AG04450 (cell line): ENCODE measurements at regions not wholly inside any gene's neighbourhood (a gene's known extent, or its start where the extent isn't known, plus 50 kb on each side); places are given as distances from the start of the nearest gene placed in this dataset.
"Not testable (repeated sequence)": the region's sequence is repeated elsewhere in the genome, so short reads cannot be mapped to it uniquely, and the experiment has no call there.

Experiments used
- CTCF ChIA-PET: fragments of 300-600, 350-600 bp; formaldehyde crosslinking; extraction: SDS; loops from one replicate; lab custom pipeline; 2022; ENCODE audit warnings: antibody characterized with exemption, inconsistent platforms; lab: Charles Lee
- POLR2A ChIA-PET: fragments of 350-600 bp; formaldehyde crosslinking; extraction: SDS; loops from one replicate; lab custom pipeline; 2021; ENCODE audit warnings: antibody characterized with exemption, inconsistent platforms; lab: Yijun Ruan, JAX
- DNase-seq: peaks from one replicate; pipeline ENCODE4 v3.0.0-alpha.2; 2011; ENCODE audit warnings: low read depth, low spot score
- H3K27ac ChIP-seq: one replicate; pipeline ENCODE4 v1.5.1; 2012; ENCODE audit warnings: low read depth, low read length, control low read depth
- H3K27me3 ChIP-seq: one replicate; pipeline ENCODE4 v1.6.0; 2012; ENCODE audit warnings: low read length; ENCODE audit not compliant: control insufficient read depth, insufficient read depth
- H3K4me3 ChIP-seq: 2 replicates; pipeline ENCODE4 v1.5.1; 2011; ENCODE audit warnings: mild to moderate bottlenecking, low read depth, low read length, control low read depth
- H3K9me3 ChIP-seq: 2 replicates; pipeline ENCODE4 v1.5.1; 2012; ENCODE audit warnings: low read length; ENCODE audit not compliant: control insufficient read depth, insufficient read depth
- TF ChIP-seq, protein P1 (sequence below): IDR thresholded peaks from 2 replicates; pipeline ENCODE4 v1.5.1; 2011; ENCODE audit warnings: low read depth, low read length, control low read depth, inconsistent platforms

DNA sequence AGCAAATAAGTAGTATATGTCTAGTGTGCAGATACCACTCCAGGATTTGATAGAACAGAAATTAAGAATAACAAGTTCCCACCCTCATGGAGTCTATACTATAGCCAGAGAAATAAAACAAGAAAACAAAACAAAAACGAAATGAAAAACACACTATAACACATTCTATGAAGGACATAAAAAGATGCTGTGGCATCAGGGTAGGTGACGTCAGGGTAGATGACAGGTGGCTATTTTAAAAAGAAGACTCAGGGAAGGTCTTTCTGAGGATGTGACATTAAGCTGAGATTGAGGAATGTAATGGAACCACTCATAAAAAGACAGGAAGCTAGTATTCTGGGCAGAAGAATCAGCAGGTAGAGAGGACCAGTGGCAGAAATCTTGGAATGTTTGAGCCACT lies 469.6 kb downstream of the RAP2B start:
- ChIA-PET POLR2A (no interaction called here), CTCF (no interaction called here)
- Histone ChIP-seq H3K27me3 (no peaks in the 10 kb centered on the region), H3K4me3 (no peak overlapping the region), H3K9me3 (no peaks in the 10 kb centered on the region), H3K27ac (no peak overlapping the region)
- DNase-seq, result no peak
- TF ChIP-seq, protein P1, sequence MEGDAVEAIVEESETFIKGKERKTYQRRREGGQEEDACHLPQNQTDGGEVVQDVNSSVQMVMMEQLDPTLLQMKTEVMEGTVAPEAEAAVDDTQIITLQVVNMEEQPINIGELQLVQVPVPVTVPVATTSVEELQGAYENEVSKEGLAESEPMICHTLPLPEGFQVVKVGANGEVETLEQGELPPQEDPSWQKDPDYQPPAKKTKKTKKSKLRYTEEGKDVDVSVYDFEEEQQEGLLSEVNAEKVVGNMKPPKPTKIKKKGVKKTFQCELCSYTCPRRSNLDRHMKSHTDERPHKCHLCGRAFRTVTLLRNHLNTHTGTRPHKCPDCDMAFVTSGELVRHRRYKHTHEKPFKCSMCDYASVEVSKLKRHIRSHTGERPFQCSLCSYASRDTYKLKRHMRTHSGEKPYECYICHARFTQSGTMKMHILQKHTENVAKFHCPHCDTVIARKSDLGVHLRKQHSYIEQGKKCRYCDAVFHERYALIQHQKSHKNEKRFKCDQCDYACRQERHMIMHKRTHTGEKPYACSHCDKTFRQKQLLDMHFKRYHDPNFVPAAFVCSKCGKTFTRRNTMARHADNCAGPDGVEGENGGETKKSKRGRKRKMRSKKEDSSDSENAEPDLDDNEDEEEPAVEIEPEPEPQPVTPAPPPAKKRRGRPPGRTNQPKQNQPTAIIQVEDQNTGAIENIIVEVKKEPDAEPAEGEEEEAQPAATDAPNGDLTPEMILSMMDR, result no peak

DNA sequence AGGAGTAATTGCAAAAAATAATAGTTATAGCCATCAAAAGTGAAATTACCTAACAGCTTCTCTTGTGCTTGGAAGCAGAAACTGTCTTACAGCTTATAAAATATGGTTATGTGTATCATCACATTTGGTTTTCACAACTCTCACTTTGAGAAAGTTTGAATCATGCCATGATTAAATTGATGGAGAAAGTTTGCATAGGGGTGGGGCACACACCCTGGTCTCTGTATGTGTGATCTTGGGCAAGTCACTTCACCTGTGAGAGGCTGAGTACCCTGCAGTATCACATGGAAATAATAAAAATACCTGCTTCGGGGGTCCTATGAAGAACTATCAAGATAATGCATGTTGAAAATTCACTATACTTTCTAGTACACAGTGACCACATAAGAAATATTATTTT lies 471.4 kb downstream of the RAP2B start:
- Histone ChIP-seq H3K9me3 (no peaks in the 10 kb centered on the region), H3K27me3 (no peaks in the 10 kb centered on the region), H3K27ac (no peak overlapping the region), H3K4me3 (no peak overlapping the region)
- no peak for DNase-seq
- TF ChIP-seq, protein P1, result no peak
- ChIA-PET POLR2A (no interaction called here), CTCF (no interaction called here)

DNA sequence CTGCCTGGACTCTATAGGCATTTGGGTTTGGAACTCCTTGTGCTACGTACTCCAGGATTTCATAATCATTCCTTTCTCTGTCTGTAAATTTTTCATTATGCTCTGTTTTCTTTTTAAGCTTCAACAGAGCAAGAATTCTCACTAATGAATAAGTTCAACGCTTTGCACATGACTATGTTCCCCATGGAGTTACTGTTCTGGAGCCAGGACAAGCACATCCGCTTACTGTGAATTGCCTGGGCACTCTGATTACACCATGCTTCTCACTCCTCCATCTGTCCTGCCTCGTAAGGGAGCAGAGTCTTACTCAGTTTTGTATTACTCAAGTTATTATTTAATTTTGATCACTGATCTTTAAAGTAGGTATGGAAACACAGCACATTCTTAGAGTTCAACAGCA lies 472.7 kb downstream of the RAP2B start:
- no peaks in the 10 kb centered on the region for H3K27me3 ChIP-seq
- CTCF ChIA-PET, result no interaction called here
- DNase-seq, result no peak

DNA sequence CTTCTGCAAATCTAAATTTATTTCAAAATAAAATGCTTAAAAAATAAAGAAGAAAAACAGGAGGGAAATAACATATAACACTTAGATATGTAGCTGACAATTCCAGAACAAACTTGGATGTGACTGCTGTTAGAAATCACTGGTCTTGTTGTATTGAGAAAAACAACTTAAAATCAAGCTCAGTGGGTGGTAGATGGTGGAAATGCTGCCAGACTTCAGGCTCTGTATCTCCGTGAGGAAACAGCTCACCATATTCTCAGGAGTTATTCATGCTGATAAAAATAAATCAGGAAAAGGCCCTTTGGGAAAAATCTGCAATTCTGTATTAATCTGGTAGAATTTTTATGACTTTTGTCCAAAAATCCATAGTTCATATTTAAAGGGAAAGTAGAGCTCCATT lies 477.6 kb downstream of the RAP2B start:
- TF ChIP-seq, protein P1, result no peak
- Histone ChIP-seq H3K27ac (no peak overlapping the region), H3K4me3 (no peak overlapping the region), H3K9me3 (no peaks in the 10 kb centered on the region), H3K27me3 (no peaks in the 10 kb centered on the region)
- ChIA-PET CTCF (no interaction called here), POLR2A (no interaction called here)
- no peak for DNase-seq

More for the DNA sequence above, 472.7 kb downstream of the RAP2B start:
- TF ChIP-seq, protein P1, result no peak
- no peak overlapping the region for H3K4me3 ChIP-seq
- POLR2A ChIA-PET, result no interaction called here
- no peaks in the 10 kb centered on the region for H3K9me3 ChIP-seq
- no peak overlapping the region for H3K27ac ChIP-seq

DNA sequence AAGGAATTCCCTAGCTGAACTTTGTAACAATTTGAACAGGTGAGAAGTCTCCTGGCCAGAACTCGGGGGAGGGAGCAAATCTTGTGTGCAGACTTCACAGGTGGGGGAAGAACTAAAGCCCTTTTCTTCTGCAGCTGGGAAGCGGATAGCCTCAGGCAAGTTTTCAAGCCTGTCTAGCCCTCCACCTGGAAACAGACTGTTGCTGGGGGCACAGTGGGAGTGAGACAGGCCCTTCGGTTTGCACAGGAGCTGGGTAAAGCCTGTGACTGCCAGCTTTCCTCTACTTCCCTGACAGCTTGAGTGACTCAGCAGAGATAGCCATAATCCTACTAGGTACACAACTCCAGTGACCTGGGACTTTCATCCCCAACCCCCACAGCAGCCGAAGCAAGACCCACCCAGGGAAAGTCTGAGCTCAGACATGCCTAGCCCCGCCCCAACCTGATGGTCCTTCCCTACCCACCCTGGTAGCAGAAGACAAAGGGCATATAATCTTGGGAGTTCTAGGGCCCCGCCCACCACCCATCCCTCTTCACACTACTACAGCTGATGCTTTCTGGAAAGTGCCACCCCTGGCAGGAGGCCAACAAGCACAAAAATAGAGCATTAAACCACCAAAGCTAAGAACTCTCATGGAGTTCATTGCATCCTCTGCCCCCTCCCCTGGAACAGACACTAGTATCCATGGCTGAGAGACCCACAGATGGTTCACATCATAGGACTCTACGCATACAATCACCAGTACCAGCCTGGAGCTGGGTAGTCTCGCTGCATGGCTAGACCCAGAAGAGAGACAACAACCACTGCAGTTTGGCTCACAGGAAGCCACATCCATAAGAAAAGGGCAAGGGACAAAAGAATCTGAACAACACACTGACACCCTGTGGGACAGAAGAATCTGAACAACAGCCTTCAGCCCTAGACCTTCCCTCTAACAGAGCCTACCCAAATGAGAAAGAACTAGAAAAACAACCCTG lies 479.0 kb downstream of the RAP2B start:
- ChIA-PET POLR2A (no interaction called here), CTCF (no interaction called here)
- Histone ChIP-seq H3K27me3 (no peaks in the 10 kb centered on the region), H3K27ac (no peak overlapping the region), H3K9me3 (no peaks in the 10 kb centered on the region), H3K4me3 (no peak overlapping the region)
- no peak for DNase-seq
- TF ChIP-seq, protein P1, result no peak

DNA sequence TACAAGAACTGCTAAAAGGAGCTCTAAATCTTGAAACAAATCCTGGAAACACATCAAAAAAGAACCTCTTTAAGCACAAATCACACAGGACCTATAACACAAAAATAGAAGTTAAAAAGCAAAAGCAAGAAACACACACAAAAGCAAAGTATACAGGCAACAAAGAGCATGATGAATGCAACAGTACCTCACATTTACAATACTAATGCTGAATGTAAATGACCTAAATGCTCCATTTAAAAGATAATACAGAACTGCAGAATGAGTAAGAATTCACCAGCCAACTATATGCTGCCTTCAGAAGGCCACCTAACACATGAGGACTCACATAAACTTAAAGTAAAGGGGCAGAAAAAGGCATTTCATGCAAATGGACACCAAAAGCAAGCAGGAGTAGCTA lies 478.6 kb upstream of the ARHGEF26 start:
- H3K9me3 ChIP-seq, POLR2A ChIA-PET, H3K27me3 ChIP-seq, H3K4me3 ChIP-seq, DNase-seq, CTCF ChIA-PET, H3K27ac ChIP-seq: not testable (repeated sequence)

DNA sequence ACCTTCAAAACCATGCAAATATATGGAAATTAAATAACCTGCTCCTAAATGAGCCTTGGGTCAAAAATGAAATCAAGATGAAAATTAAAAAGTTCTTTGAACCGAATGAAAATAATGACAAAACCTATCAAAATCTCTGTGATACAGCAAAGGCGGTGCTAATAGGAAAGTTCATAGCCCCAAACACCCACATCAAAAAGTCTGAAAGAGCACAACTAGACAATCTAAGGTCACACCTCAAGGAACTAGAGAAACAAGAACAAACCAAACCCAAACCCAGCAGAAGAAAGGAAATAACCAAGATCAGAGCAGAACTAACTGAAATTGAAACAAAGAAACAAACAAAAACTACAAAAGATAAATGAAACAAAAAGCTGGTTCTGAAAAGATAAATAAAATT lies 477.7 kb upstream of the ARHGEF26 start:
- H3K9me3 ChIP-seq, DNase-seq, H3K27me3 ChIP-seq, H3K27ac ChIP-seq, CTCF ChIA-PET, POLR2A ChIA-PET, H3K4me3 ChIP-seq: not testable (repeated sequence)
